HG03066 (cell line): ENCODE measurements at regions not wholly inside any gene's neighbourhood (a gene's known extent, or its start where the extent isn't known, plus 50 kb on each side); places are given as distances from the start of the nearest gene placed in this dataset.
"Not testable (repeated sequence)": the region's sequence is repeated elsewhere in the genome, so short reads cannot be mapped to it uniquely, and the experiment has no call there.

Experiments used
- ATAC-seq: cut with Tn5 transposase; IDR thresholded peaks from one replicate; pipeline ENCODE4 v1.9.1; 2021; ENCODE audit warnings: low read depth; ENCODE audit not compliant: unreplicated experiment

GRCh38 chr4:20124317-20125026 is 127.2 kb upstream of the SLIT2 start:
- no peak for ATAC-seq

- ATAC-seq, result no peak
Measured at GRCh38 chr4:20122198-20122988, 129.3 kb upstream of the SLIT2 start.

GRCh38 chr4:20119141-20119540 is 132.6 kb upstream of the SLIT2 start:
- no peak for ATAC-seq

- no peak for ATAC-seq
Measured at GRCh38 chr4:20109391-20109790, 142.3 kb upstream of the SLIT2 start.

GRCh38 chr4:20106921-20107320 is 144.8 kb upstream of the SLIT2 start:
- no peak for ATAC-seq

GRCh38 chr4:20101831-20102230 is 149.9 kb upstream of the SLIT2 start:
- ATAC-seq, result no peak

GRCh38 chr4:20096911-20097310 is 154.8 kb upstream of the SLIT2 start:
- no peak for ATAC-seq

- no peak for ATAC-seq
Measured at GRCh38 chr4:20095805-20096541, 155.7 kb upstream of the SLIT2 start.

- ATAC-seq, result no peak
Measured at GRCh38 chr4:20091781-20092180, 159.9 kb upstream of the SLIT2 start.

GRCh38 chr4:20087522-20087911 is 164.2 kb upstream of the SLIT2 start:
- ATAC-seq, result no peak

- no peak for ATAC-seq
Measured at GRCh38 chr4:20086799-20087521, 164.7 kb upstream of the SLIT2 start.

- ATAC-seq, result no peak
Measured at GRCh38 chr4:20086067-20086798, 165.5 kb upstream of the SLIT2 start.

- no peak for ATAC-seq
Measured at GRCh38 chr4:20085653-20086052, 166.1 kb upstream of the SLIT2 start.

GRCh38 chr4:20085156-20085555 is 166.5 kb upstream of the SLIT2 start:
- no peak for ATAC-seq

GRCh38 chr4:20084488-20084887 is 167.2 kb upstream of the SLIT2 start:
- ATAC-seq, result no peak

GRCh38 chr4:20078644-20079043 is 173.1 kb upstream of the SLIT2 start:
- no peak for ATAC-seq

GRCh38 chr4:20075248-20075871 is 176.3 kb upstream of the SLIT2 start:
- no peak for ATAC-seq

- ATAC-seq, result no peak
Measured at GRCh38 chr4:20074450-20074849, 177.3 kb upstream of the SLIT2 start.

- no peak for ATAC-seq
Measured at GRCh38 chr4:20065952-20066351, 185.8 kb upstream of the SLIT2 start.

GRCh38 chr4:20062857-20063256 is 188.8 kb upstream of the SLIT2 start:
- not testable (repeated sequence) for ATAC-seq
